Stimulated activated CD4-positive, alpha-beta T cell treated with anti-CD3 and anti-CD28 coated beads, Interleukin-1b, Interleukin-23, amount 100 ng/mL, for 4 hours (primary cell): ENCODE measurements at regions not wholly inside any gene's neighbourhood (a gene's known extent, or its start where the extent isn't known, plus 50 kb on each side); places are given as distances from the start of the nearest gene placed in this dataset.
A peak's percentile ranks its signal among the peaks of the same experiment; 100 is the strongest.

ENCODE experiments used
- DNase-seq, 2 donors: peaks; one replicate each; pipeline ENCODE4 v3.0.0-alpha.2; 2020; ENCODE audit warnings: low read depth in 2 of 2

DNA sequence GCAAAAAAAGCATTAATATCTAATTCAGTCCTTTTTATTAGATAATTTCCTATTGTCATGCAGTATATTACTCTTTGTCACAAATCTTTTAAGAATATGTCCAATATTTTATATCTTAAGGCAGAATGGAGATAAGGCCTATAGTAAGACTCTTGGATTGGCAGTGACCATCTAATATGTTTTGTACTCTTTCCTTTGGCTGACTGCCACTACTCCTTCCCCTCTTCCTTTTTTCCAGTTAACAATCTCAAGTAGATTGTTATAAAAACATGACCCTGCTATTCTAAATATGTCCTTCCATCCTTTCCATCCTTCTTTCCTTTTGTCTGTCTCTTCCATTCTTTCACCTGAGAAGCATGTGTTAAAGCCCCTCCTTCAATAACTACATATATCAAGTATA, 92.8 kb upstream of the TMEM168 start:
- DNase-seq: no peak

DNA sequence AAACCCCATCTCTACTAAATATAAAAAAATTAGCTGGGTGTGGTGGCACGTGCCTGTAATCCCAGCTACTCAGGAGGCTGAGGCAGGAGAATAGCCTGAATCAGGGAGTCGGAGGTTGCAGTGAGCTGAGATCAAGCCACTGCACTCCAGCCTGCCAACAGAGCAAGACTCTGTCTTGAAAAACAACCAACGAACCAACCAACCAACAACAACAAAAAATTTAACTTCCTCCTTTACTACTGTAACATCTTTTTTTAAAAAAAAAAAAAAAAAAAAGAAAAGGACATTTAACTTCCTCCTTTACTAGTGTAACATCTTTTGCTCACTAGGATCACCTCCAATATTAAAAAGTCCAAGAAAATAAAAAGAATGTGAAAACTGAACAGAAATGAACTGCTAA, 92.3 kb upstream of the TMEM168 start:
- no peak for DNase-seq

DNA sequence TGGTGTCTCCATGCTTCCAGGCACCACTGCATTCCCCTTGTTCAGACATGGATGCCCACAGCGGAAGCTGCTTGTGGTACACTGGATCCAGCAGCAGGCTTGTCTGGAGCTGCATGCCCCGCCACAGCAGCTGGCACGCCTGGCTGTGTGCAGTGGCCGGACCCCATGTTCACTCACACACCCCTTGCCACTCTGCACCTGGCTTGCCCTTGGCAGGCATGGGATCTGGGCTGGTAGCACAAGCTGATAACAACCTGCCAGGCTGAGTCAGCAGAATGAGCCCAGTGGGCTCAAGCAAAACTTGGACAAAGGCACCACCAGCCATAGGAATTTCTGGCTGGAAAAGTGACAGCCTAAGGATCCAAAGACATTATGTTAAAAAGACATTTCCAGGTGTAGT, 91.8 kb upstream of the TMEM168 start:
- DNase-seq: no peak

DNA sequence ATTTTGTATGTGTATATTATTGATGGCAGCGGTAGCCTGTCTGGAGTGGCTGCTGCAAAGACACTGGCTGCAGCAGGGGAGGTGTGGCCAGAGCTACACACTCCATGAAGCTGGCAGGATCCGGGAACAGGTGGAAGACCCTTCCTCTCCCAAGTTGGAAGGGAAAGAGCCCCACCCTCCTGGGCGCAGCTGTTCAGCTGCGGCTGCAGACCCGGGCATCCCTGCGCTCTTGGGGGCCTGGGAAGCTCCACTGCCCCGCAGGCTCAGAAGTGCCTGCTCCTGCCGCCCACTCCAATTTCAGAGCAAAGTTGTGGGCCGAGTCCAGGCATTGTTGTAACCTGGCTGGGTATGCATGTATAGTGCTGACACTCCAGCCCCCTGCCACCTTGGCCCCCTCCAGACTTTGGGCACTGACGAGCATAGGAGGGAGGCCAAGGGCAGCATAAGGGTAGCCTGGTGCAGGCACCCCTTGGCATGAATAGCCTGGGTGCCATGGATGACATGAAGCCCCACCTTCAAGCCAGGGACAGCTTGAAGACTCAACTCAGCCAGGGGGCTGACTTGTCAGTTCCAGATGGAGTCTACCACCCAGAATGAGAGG, 90.7 kb upstream of the TMEM168 start:
- DNase-seq: no peak

DNA sequence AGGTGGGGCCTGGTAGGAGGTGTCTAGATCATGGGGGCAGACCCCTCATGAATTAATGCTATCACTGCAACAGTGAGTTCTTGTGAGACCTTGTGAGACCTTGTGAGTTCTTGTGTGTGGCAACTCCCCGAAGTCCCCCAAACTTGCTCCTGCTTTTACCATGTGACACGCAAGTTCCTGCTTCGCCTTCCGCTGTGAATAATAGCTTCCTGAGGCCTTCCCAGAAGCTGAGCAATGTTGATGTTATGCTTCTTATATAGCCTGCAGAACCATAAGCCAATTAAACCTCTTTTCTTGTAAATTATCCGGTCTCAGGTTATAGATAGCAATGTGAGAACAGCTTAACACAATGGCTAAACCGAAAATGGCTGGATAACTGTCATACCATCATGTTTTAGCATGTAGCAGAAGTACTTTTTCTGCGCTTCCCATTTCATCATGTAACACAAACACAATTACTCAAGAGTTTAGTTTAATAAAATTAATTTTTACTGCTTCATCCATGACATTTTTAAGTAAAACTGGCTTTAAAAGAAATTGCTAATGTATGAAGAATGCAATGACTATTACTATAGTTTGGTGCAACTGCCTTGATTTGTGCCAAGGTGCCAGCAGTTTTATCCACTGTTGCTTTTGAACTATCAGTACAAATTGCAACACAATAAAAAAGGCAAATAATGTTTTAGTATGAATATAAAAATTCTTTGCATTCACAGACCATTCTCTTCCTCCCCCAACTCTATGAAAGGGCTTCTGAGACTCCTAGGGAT, 87.7 kb upstream of the TMEM168 start:
- DNase-seq: no peak

DNA sequence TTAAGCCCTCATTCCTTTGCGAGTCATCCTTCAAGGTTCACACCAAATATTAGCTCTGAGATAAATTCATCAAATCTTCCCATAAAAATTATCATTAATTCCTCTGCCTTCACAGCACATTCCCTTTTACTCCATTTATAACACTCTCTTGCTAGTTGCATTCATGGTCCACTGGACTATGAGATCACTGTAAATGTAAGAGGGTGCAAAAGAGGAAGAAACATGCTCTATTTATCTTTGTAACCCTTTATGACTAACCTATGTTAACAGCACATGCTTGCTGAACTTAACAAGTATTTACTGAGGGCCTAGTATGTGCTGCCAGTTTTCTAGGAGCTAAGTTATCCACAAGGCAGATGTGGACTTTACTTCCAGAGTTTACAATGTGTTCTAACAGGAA, 86.7 kb upstream of the TMEM168 start:
- no peak for DNase-seq

DNA sequence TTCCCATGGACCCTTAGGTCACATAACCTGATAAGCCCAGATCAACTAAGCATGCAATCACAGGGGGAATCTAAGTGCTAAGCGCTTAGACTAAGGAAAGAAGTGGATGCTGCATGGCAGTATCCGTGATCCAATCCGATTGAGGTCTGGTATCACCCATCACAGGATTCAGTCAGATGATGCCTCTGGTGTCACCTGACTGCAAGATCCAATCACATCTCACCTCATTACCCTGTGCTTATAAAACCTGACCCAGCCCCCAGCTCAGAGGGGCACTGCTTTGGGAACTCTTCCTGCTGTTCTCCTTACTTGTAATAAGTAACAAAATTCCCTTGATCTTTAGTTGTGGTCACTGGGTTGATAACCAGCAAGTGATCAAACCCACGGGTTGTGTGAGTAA, 84.7 kb upstream of the TMEM168 start:
- DNase-seq: no peak

DNA sequence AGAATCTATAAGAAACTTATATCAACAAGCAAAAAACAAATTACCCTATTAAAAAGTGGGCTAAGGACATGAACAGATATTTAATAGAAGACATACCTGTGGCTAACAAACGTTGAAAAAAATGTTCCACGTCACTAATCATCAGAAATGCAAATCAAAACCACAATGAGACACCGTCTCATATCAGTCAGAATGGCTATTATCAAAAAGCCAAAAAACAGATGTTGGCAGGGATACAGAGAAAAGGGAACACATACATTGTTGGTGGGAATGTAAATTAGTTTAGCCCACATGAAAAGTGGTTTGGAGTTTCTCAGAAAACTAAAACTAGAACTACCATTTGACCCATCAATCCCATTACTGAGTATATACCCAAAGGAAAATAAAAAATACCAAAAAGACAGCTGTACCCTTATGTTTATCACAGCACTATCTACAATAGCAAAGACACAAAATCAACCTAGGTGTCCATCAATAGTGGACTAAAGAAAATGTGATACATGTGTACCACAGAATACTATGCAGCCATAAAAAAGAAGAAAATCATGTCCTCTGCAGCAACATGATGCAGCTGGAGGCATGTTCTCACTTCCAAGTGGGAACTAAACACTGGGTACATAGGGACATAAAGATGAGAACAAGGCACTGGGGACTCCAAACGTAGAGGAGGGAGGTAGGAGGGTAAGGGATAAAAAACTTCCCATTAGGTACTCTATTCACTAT, 83.8 kb upstream of the TMEM168 start:
- DNase-seq: no peak

DNA sequence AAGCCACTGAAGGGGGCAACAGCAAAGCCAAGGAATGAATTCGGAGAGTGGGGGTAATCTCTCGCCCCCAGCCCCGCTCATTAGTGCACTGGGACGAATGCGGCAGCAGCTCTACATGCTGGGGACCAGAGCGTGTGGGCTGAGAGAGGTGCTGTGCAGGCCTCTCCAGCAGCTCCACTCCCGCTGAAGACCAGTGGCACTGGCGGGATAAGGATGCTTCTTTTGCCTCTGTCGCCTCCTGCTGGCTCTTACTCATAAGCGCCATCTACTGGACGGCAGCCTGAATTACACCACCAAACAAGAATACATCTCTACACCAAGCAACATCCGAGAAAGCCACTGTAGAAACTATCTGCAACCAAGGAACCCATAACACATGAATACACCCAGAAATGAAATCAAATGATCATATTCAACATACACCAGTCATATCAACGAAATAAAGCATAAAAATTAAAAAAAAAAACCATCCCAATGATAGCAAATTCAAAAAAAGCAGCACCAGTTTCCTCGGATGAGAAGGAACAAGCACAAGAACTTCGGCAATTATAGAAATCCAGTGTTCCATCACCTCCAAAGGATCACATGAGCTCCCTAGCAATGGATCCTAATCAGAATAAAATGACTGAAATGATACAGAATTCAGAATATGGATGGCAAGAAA, 79.0 kb upstream of the TMEM168 start:
- peak; percentile 12 to 27 for DNase-seq

DNA sequence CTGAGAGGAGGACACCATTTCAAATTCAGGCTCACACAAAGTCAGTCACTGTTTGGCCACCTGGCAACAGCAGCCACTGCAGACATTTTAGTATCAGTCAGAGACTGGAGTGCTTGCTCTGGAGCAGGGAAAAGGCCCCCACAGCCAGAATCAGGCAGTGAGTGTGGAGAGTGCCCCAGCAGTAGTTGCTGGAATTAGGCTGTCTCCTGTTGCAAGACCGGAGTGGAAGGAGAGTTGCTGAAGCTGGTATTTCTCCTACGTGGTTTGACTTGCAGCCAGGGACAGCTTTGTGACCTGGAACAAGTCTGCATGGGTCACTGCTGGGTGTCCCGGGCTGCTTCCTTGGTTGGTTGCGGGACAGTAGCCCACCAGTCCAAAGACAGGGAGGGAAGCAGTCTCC, 78.4 kb upstream of the TMEM168 start:
- no peak for DNase-seq

DNA sequence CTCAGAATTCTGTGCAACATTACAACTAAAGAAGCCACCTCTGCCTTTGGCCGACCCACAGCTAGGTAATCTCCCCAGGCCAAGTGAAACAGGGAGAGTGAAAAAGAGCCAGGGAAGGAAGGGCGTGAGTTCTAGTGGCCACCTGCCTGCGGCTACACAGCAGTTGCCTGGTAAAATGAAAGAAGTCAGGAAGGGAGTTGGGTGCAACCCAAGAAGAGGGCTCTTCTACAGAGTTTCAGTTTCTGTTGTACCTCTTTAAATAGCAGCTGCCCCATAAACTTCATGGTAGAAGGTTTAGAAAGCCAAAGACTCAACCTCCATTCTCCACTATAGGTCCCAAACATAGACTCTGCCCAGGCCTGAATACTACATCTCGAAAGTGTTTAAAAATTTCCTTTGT, 76.2 kb upstream of the TMEM168 start:
- no peak for DNase-seq

DNA sequence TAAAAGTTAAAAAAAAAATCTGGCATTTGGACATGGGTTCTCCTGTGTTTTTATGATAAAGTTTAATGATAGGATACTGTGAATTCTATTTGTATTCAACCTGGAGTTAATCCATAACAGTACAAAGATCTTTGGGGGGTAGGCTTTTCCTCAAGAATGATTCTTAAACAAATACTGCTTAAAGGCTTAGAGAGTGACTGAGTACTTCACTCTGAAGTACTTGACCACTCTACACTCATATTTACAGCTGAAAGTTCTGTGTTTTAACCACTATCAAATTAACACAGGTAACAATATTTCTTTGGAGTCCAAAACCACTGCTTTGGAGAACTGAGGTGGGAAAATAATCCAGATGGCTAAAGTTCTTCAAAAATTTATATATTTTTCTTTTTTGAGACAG, 74.2 kb upstream of the TMEM168 start:
- no peak for DNase-seq

DNA sequence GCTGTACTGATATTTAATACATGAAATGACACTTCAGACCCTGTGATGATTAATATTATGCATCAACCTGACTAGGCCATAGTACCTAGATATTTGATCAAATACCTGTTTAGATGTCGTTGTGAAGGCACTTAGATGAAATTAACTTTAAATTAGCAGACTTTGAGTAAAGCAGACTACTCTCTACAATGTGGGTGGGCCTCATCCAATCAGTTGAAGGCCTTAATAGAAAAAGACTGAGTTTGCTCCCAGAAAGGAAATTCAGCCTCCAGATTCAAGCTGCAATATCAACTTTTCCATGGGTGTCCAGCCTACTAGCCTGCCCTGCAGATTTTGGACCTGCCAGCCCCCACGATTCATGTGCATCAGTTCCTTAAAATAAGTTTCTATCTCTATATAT, 68.6 kb upstream of the TMEM168 start:
- no peak for DNase-seq

DNA sequence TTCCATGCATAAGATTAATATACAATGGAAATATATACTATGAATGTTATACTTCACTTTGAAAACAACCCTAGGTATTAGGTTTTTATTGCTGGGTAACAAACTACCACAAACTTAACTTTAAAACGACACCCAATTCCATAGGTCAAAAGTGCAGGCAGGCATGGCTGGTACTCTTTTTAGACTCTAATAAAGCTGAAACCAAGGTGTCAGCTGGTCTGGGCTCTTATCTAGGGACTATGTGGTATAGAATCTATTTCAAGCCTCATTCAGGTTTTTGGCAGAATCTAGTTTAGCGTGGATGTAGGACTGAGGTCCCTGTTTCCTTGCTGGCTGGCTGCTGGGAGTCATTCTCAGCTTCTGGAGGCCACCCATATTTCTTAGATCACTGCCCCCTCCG, 65.0 kb upstream of the TMEM168 start:
- no peak for DNase-seq

DNA sequence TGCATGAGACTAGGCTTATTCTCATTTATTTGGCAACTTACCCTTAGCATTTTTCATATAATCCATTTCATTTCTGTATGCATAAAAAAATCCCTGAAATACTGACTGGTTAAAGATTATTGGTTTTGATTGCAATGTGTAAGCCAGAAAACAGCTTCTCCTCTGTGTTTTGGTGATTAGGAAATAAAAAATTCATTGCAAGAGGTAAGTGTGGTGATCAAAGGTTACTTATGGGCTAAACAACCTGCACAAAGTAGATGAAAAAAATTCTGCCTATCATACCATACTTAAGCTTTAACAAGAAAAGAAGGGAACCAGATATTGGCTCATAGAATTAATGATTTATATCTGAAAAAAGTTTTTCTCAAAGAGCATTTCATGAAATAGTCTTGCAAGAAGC, 64.0 kb upstream of the TMEM168 start:
- no peak for DNase-seq

DNA sequence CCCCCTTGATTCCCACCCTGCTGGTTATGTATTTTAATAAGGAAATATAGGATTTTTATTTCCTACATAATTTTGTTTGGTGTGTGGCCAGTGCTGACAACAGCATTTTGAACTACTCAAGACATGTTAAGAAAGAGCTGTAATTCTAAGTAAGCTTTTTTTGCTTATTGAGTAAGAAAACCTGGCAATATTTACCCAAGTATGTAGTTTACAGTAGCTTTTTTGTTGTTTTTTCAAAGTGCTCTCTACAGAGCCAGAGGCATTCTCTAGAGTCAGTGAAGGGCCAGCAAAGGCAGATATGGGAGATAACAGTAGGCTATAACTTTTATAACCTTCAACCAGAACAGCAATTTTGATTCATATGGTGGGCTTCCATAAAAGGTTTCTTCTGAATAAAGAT, 63.2 kb upstream of the TMEM168 start:
- DNase-seq: no peak

DNA sequence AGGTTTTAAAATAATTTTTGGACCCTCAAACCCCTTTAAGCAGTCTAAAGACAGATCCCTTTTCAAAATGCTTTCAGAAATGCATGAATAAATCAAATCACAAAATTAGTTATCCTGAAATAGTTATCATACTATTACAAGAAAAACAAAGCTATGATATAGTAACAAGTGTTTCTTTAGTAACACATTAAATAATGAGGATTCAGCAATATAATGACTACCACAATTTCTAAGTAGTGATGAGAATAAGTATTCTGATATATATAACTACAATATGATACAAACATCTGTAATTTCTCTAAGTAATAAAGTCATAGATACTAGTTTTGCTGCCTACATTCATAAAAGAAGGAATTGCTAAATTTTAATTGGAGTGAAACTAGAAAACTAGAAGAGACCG, 53.0 kb upstream of the TMEM168 start:
- no peak for DNase-seq
